ENCODE measurements at regions not wholly inside any gene's neighbourhood (a gene's known extent, or its start where the extent isn't known, plus 50 kb on each side); places are given as distances from the start of the nearest gene placed in this dataset.
A peak's percentile ranks its signal among the peaks of the same experiment; 100 is the strongest.

DNA sequence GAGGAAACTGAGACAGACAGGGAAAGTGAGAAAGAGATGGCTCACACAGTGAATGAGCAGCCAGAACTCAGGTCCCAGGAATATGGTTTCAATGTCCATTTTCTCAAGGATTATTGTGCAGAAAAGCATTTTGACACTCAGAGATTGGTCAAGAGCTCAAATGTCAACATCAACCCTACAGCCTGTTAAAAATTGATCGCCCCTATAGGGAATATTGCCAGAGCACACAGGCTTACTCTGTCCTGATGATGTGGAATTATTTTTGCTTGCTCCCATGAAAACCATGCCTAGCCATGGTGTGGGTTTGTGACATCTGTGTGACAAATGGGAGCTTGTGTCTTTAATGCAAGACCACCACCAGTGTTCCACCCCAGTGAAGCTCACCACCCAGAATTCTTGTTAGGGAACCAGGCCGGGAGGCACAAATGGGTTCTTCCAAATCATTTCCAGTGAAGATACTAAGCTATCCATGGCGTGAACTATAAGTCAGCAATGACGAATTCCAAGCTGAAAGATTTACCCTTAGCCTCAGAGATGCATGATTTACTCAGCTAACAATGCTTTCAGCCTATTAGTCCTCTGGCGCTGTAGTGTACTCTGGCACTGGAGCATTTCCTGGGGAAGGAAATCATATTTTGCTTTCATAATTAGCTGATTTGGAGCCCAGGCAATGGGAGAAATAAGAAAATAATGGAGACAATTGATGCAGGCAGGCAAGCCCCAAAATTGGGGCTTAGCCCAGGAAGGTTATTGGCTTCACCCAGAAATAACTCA, 1188.2 kb upstream of the TMEM132C start:
- peaks cover 4% of the 10 kb centered on the region; the same call in 1 of the 2 replicates for H3K36me3 Mint-ChIP-seq (ENCODE audit: low read depth)
- no peaks in the 10 kb centered on the region for H3K9me3 Mint-ChIP-seq
- H3K27ac Mint-ChIP-seq = no peak overlapping the region
- H3K4me1 Mint-ChIP-seq (ENCODE audit: low read depth) = peaks cover 46% of the 10 kb centered on the region
- TF ChIP-seq, protein P1, sequence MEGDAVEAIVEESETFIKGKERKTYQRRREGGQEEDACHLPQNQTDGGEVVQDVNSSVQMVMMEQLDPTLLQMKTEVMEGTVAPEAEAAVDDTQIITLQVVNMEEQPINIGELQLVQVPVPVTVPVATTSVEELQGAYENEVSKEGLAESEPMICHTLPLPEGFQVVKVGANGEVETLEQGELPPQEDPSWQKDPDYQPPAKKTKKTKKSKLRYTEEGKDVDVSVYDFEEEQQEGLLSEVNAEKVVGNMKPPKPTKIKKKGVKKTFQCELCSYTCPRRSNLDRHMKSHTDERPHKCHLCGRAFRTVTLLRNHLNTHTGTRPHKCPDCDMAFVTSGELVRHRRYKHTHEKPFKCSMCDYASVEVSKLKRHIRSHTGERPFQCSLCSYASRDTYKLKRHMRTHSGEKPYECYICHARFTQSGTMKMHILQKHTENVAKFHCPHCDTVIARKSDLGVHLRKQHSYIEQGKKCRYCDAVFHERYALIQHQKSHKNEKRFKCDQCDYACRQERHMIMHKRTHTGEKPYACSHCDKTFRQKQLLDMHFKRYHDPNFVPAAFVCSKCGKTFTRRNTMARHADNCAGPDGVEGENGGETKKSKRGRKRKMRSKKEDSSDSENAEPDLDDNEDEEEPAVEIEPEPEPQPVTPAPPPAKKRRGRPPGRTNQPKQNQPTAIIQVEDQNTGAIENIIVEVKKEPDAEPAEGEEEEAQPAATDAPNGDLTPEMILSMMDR (IDR thresholded peaks at IDR 0.05) = no peak
- peaks cover 7% of the 10 kb centered on the region; the same call in 1 of the 2 replicates for H3K27me3 Mint-ChIP-seq (ENCODE audit: insufficient read depth)
- peak; percentile 42 for DNase-seq
- peak overlapping the region; percentile 33 for H3K4me3 Mint-ChIP-seq

DNA sequence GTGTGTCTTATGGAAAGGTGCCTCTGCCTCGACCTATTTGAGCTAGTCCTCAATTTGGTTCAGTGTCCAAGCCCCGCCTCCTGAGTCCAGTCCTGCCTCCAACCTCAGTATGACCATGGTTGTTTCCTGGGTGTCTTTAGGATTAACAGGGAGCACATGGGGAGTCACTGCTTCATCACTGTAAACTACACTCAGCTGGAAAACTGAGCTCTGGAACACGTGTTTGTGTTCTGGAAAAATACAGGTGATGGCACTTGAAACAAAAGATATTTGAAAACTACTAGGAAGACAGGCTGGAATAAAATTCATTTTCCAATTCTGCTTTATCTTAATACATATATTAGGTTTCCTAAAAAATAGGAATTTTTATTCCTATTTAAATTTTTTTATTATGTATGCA, 1187.3 kb upstream of the TMEM132C start:
- Mint-ChIP-seq H3K9me3 (no peaks in the 10 kb centered on the region), H3K4me1 (ENCODE audit: low read depth) (peaks cover 54% of the 10 kb centered on the region), H3K36me3 (ENCODE audit: low read depth) (peaks cover 4% of the 10 kb centered on the region; the same call in 1 of the 2 replicates), H3K27ac (0 out of 2 replicates have a peak overlapping the region, but pooled peaks have one; percentile 18), H3K27me3 (ENCODE audit: insufficient read depth) (peaks cover 7% of the 10 kb centered on the region; the same call in 1 of the 2 replicates), H3K4me3 (no peak overlapping the region)
- TF ChIP-seq, protein P1 (IDR thresholded peaks at IDR 0.05) = no peak
- DNase-seq = no peak

DNA sequence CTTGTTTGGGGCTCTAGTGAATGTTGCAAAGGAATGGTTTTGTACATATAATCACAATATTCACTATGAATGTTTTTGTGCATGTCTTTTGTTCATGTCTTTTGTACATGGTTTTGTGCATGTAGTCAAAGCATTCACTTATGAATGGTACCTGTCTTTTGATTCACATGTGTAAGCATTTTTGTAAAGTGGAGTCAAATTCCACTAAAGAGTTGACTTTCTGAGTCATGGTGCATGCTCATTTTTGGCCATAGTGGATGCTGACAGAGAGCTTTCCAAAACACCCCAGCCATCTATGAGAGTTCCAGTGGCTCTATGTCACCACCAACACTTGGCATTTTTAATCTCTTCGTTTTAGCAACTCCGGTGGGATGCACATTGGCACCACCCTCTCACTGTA, 1185.9 kb upstream of the TMEM132C start:
- Mint-ChIP-seq H3K9me3 (no peaks in the 10 kb centered on the region), H3K4me3 (no peak overlapping the region)

DNA sequence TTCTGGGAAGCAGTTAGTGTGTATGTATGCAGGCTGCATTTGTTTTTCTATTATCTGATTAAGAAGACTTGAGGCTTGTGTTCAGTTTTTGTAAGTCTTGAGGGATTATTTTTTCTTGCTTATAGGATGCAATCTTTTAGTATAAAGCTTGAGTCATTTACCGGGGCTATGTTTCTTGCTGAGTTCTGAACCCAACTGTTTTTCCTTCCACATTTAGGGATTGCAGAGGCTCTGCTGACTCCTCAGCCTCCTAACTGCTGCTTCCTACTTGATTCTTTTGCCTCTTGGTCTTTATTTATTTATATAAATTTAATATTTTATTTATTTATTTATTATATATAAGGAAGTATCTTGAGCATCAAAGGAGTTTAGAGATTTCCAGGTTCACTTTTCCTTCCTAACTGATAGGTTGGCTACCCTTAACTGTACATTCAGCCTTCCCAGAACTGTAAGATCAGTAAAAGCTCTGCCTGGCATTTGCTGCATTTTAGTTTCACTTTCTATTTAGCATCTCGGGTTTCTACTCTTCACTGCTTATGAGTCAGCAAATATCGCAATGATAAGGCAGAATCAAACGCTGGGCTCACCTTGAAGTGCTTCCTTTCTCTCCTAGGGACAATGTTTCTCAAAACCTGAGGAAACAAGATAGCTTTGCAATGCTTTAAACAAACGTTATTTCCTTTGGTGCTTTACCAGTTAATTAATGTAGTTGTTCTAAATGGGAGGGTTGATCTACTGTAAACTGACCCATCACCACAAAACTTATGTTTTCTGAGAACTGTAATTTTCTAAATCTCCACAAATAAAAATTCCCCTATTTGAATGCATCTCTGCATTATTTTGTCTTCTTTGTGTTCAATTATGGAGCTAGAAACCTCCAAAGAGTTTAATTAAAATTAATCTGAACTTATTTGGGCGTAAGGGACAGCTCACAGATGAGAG, 1183.7 kb upstream of the TMEM132C start:
- TF ChIP-seq, protein P1 (IDR thresholded peaks at IDR 0.05) = no peak
- Mint-ChIP-seq H3K27me3 (ENCODE audit: insufficient read depth) (no peaks in the 10 kb centered on the region), H3K27ac (peak overlapping the region; percentile 90), H3K9me3 (no peaks in the 10 kb centered on the region), H3K36me3 (ENCODE audit: low read depth) (peaks cover 4% of the 10 kb centered on the region; the same call in 1 of the 2 replicates), H3K4me1 (ENCODE audit: low read depth) (peaks cover 58% of the 10 kb centered on the region), H3K4me3 (peak overlapping the region; percentile 85)
- DNase-seq = peak; percentile 74

More for the DNA sequence above, 1185.9 kb upstream of the TMEM132C start:
- no peak for DNase-seq
- H3K27ac Mint-ChIP-seq = no peak overlapping the region; the same call in 1 of the 2 replicates
- TF ChIP-seq, protein P1 (IDR thresholded peaks at IDR 0.05) = no peak
- peaks cover 2% of the 10 kb centered on the region; the same call in 1 of the 2 replicates for H3K27me3 Mint-ChIP-seq (ENCODE audit: insufficient read depth)
- H3K36me3 Mint-ChIP-seq (ENCODE audit: low read depth) = peaks cover 4% of the 10 kb centered on the region; the same call in 1 of the 2 replicates
- H3K4me1 Mint-ChIP-seq (ENCODE audit: low read depth) = peaks cover 48% of the 10 kb centered on the region

DNA sequence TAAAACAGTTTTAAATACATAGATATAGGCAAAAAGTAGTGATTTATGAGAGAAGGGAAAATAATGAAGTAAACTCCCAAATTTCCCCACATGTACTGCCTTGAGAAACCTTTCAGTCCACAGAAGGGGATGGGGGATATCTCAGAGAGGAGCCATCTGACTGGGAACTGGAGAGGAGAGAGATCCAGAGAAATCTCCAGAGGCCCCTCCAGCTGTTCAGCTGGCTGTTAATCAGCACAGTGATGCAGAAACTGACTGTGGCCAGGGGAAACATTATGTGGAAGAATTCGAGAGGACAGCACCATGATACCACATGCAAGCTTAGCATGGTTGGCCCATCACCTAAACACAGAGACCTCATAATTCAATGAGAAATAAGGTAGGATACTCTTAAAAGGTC, 1165.9 kb upstream of the TMEM132C start:
- Mint-ChIP-seq H3K36me3 (ENCODE audit: low read depth) (no peaks in the 10 kb centered on the region), H3K27me3 (ENCODE audit: insufficient read depth) (peaks cover 7% of the 10 kb centered on the region), H3K27ac (no peak overlapping the region), H3K4me1 (ENCODE audit: low read depth) (no peaks in the 10 kb centered on the region), H3K9me3 (no peaks in the 10 kb centered on the region), H3K4me3 (no peak overlapping the region)
- TF ChIP-seq, protein P1 (IDR thresholded peaks at IDR 0.05) = no peak
- no peak for DNase-seq
